Cardiac septum (tissue), 1 donor: ENCODE measurements at regions not wholly inside any gene's neighbourhood (a gene's known extent, or its start where the extent isn't known, plus 50 kb on each side); places are given as distances from the start of the nearest gene placed in this dataset.
A peak's percentile ranks its signal among the peaks of the same experiment; 100 is the strongest.
"Not testable (repeated sequence)": the region's sequence is repeated elsewhere in the genome, so short reads cannot be mapped to it uniquely, and the experiment has no call there.

Source experiments
- DNase-seq: peaks from one replicate; pipeline ENCODE4 v3.0.0-alpha.2; 2020; ENCODE audit warnings: low spot score
- intact Hi-C: fragments of 100-400 bp; cut with DNase I; formaldehyde crosslinking; loops from one replicate; pipeline ENCODE4 v1.14.0; 2022
- donor health status: DM: no; HTN: no; CAD: no.

DNA sequence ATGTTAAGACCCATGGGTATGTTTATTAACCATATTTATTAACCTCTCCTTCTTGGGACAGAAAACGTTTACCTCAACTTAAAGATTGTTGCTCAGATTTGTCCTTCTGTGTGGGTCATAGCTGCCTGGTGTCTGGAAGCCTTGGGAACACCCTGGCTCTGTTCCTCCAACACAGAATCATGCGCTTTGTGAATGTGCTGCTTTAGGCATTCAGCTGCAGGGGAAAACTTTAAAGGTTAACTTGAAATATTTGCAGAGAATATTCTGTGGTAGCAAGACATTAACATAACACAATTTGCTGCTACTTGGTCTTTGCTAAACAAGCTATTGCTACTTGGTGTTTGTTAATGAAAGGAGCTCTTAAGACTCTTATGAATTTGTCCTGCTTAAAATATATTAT, 50.5 kb upstream of the THOC3 start:
- DNase-seq, intact Hi-C loops: not testable (repeated sequence)

DNA sequence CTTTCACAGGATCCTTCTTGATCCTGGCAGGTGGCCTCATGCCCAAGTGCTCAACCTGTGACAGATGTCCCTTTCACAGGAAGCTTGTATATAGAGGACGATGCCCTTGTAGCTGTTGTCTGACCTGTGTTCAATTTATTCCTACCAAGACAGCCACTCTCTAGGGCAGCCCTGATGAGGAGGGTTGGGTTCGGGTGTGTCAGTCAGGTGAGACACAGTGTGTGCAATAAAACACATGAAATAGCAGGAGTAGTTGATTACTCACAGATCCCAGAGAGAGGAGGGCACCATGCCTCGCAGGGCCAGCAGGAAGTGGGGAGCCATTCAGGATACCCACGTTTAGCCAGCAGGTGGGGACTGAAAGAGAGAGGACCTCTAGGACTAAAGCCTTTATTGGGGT, 52.7 kb upstream of the THOC3 start:
- DNase-seq, intact Hi-C loops: not testable (repeated sequence)

DNA sequence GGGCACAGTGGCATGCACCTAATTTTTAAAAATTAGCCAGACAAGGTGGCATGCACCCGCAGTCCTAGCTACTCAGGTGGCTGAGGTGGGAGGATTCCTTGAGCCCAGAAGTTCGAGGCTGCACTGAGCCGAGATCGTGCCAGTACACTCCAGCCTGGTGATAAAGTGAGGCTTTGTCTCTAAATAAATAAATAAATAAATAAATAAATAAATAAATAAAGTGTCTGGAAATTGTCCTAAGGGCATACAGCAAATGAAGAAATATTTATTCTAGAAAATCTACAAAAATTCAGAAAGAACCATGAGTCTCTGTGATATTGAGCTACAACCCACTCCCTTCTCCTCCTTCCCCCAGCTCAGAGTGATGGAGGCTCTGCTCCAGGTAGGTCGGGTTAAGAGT, 55.4 kb upstream of the THOC3 start:
- DNase-seq, intact Hi-C loops: not testable (repeated sequence)

DNA sequence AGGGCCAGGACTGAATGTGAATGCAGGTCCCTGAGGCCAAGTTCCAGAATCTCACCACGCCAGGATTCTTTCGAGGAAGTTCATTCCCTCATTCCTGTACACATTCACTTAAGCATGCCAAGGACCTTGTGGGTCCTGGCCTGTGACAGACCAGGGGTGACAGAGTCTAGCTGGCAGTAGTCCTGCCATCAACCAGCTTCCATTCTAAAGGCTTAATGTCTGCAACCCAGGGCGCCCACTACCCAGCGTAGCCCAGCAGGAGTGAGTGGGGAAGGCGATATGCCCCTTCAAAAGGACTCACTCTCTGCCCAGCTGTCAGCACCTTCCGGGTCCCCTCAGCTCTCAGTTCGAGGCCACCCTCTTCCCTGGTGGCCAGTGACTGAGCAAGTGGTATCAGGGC, 61.3 kb upstream of the THOC3 start:
- intact Hi-C loops, DNase-seq: not testable (repeated sequence)

DNA sequence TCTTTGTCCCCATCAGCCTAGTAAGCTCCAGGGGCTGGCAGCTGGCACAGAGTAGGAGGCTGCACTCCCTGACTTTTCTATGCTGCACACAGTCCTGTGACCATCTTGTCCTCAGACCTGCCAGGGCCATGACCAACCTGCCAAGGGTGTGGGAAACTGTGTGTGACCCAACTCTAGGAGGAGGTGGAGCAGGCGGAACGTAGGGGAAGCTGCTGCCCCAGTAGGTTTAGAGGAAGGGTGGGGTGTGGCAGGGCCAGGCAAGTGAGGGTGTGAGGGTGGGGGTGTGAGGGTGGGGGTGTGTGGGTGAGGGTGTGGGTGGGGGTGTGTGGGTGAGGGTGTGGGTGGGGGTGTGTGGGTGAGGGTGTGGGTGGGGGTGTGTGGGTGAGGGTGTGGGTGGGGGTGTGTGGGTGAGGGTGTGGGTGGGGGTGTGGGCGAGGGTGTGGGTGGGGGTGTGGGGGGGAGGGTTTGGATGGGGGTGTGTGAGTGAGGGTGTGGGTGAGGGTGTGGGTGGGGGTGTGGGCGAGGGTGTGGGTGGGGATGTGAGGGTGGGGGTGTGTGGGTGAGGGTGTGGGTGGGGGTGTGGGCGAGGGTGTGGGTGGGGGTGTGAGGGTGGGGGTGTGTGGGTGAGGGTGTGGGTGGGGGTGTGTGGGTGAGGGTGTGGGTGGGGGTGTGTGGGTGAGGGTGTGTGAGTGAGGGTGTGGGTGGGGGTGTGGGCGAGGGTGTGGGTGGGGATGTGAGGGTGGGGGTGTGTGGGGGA, 62.4 kb upstream of the THOC3 start:
- DNase-seq, intact Hi-C loops: not testable (repeated sequence)

DNA sequence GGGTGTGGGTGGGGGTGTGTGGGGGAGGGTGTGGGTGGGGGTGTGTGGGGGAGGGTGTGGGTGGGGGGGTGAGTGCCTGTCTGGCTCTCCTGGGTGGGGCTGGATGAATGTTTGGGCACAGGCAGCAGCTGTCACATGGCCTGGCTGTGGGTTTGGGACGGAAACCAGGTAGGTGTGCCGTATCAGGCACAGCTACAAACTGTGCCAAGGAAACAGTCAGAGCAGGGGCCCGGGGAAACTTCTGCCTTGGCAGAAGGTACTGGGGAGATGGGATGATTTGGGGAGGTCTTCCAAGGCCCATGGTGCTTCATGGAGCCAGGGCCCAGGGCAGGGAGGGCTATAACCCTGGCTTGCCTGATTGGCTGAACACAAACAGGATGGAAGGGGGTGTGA, 63.0 kb upstream of the THOC3 start:
- DNase-seq, intact Hi-C loops: not testable (repeated sequence)

DNA sequence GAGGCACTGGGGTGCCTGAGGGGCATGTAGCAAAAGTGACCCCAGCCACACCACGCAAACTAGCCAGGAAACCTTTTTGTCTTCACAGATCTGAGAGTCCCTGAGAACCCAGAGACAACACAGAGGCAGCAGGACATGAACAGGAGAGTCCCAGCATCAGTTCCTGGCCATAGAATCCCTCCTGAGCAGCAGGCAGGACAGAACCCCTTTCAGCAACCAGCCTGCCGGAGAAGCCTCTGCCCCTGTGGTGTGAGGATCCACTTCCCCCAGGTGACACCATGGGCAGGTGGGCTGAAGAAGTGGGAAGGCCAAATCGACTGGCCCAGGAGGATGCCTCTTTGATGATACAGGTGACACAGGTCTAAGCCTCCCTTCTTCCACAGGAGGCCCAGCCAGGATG, 65.1 kb upstream of the THOC3 start:
- intact Hi-C loops: not testable (repeated sequence)
- peak; percentile 31 for DNase-seq

DNA sequence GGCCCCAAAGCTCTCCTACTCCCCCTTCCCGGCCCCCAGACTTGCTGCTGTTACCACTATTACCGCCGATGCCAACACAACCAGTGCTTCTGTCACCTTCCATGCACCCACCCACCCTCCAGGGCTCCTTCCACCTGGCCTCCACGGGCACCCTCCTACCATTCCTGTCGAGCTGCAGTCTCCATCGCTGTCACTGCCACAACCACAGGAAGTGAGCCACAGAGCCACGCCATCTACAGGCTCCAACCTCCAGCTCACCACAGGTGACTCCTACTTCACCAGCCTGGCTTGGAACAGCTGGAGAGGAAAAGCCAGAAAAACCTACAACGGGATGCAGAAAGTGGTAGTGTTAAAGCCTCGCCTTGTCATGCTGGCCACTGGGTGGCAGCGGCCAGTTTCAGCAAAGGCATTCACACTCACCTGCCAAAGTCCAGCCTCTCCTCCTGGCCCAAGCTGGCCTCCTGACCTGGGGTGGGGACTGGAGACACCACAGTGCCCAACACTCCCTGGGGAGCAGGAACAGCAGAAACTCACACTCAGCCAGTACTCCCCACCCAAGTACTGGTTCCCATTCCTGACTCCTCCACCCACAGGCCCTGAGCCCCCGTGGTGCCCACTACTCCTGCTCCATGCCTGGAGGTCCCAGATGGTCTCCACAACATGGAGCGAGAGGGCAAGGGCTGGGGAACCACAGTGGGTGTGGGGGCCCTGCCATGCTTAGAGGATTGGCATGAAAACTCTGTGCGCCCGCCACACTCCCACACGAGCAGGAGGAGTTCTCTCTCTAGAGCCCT, 66.5 kb upstream of the THOC3 start:
- intact Hi-C loops: not testable (repeated sequence)

DNA sequence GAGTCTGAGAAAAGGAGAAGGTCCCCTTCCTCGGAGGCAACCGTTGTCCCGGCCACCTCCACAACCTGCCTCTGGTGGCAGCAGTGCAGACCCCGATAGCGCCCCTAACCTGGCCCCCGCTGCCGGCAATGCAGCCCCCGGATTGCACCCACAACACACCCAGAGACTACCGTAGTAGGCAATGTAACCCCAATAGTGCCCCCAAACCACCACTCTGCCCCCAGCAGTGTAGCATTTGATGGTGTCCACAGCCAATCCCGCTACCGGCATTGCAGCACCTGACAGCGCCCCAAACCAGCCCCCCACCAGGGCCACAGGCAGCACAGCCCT, 67.1 kb upstream of the THOC3 start:
- intact Hi-C loops, DNase-seq: not testable (repeated sequence)

More for the DNA sequence above, 66.5 kb upstream of the THOC3 start:
- DNase-seq: peak; percentile 64

DNA sequence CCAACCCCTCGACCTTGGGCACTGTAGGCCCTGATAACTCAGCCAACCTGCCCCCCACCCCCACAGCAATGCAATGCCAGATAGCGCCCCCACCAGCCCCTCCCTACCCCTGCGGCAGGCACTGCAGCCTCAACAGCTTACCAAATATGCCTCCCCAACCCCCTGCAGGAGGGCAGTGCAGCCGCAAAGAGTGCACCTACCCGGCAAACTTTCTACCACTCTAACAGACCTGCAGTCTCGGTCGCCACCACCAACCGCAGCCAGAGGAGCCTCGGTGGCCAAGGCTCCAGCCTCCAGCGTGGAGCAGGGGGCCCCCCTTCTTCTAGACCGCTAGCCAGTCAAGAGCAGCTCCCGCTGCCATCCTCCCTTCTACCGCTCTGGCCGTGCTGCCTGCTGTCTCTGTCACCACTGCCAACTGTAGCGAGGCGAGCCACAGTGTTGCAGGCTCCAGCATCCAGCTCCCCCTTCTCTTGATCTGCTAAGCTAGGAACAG, 67.7 kb upstream of the THOC3 start:
- DNase-seq: peak; percentile 67
- intact Hi-C loops: not testable (repeated sequence)

DNA sequence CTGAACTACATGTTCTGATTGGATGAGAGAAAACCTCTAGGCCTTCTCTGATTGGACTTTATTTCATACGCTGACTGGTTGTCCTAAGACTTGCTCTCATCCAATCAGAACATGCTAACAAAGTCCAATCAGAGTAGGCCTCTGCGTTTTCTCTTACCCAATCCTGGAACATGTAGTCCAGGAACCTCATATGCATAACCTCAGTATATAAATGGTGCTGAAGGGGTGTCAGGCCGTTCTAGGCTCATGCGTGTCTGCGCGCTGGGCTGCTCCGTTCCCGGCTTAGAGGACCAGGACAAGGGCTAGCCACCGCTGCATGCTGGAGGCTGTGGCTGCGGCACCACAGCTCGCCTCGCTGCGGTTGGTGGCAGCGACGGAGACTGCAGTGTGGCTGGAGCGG, 68.3 kb upstream of the THOC3 start:
- DNase-seq, intact Hi-C loops: not testable (repeated sequence)

DNA sequence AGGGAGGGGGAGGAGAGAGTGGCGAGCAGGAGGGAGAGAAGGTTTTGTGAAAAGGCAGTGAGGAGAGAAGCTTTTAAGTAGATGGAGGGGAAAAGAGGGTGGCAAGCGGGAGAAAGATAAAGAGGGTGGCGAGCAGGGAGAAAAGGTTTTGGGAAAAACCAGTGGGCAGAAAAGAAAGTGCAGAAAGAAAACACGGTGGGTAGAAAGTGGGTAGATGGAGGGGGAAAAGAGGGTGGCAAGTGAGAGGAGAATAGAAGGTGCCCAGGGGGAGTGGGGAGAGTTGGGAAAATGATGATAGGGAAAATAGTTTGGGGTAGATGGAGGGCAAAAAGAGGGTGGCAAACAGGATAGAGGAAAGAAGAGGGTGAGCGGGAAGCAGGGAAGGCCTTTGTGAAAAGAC, 69.1 kb upstream of the THOC3 start:
- intact Hi-C loops: not testable (repeated sequence)

DNA sequence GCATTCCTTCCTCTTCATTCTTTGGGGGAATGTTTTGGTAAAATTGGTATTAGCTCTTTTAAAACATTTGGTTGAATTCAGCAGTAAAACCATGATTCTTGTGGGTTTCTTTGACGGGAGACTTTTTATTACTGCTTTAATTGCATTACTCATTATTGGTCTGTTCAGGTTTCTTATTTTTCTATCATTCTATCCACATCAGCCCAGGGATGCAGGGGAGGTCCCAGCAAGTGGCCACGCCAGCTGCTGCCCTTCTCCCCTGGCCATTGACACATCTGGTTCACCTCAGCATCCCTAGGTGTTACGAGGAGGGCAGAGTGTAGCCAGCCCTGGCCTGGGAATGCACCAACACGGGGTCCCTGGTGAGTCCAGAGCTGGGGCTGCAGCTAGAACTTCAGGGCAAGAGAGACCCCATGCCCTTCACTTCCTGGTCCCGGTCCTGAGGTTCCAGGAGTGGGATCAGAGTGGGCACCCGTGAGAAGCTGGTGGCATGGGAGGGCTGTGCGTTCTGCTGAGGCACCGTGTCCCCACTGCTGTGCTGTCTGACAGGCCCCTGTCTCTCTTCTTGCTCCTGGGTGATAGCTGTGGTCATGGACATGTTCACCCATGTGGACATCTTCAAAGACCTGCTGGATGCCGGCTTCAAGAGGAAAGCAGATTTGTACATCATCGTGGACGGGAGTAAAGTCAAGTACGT, 72.1 kb upstream of the THOC3 start:
- intact Hi-C loops, DNase-seq: not testable (repeated sequence)

More for the DNA sequence above, 69.1 kb upstream of the THOC3 start:
- not testable (repeated sequence) for DNase-seq

DNA sequence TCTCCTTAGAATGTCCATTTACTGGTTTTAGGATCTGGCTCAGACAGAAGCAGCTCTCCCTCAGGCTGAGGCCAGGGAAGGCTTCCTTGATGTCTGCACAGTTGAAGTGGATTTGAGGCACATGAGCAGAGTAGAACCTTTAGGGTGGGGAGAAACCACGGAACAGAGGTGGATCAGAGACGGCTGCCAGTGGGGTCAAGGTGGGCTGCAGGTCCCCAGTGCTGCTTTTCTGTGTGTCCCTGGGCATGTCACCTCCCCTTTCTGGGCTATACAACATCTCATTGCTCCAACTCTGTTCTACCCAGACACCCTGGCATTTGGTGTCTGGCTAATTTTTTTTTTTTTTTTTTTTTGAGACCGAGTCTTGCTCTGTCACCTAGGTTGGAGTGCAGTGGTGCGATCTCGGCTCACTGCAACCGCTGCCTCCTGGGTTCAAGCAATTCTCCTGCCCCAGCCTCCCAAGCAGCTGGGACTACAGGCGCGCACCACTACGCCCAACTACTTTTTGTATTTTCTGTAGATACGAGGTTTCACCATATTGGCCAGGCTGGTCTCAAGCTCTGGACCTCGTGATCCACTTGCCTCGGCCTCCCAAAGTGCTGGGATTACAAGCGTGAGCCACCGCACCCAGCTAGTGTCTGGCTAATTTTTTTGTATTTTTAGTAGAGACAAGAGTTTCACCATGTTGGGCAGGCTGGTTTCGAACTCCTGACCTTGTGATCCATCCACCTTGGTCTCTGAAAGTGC, 73.3 kb upstream of the THOC3 start:
- intact Hi-C loops, DNase-seq: not testable (repeated sequence)

DNA sequence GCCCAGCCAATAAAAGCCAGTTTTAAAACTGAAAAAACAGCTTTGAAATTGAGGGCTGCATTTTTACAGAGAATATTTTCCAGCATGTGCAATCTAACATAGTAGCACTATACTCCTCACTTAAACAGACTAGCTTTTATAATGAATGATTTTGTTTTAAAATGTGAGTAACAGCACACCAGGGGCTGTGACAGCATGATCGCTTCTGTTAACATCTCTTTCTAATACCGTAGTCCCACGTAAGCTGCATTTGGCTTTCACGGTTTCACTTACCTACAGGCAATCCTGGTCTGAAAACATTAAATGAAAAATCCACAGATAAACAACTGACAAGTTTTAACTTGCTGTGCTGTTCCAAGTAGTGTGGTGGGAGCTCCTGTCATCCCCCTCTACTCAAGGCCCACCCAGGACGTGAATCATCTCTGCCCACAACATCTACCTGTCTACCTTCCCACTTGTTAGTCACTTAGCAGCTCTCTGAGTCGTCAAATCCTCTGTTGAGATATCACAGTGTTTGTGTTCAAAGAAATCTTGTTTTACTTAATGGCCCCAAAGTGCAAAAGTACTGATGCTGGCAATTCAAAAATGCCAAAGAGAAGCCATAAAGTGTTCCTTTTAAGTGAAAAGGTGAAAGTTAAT, 74.0 kb upstream of the THOC3 start:
- intact Hi-C loops, DNase-seq: not testable (repeated sequence)

DNA sequence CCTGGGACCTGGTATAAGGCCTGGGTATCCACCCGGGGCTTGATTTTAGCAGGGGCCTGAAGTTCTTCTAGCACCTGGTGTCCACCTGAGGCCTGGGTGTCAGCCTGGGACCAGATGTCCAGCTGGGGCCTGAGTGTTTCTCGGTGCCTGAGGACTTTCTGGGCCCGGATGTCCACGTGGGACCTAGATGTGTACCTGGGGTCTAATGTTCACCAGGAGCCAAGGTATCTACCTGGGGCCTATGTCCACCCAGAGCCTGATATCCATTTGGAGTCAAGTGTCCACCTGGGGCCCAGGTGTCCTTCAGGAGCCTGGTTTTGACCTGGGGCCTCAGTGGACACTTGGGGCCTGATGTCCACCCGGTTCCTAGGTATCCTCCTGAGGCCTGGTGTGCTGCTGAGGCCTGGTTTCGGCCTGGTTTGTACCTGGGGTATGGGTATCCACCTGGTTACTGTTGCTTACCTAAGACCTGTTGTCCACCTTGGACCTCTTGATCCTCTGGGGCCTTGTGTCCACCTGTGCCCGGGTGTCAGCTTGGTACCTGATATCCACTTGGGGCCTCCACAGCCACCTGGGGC, 75.2 kb upstream of the THOC3 start:
- intact Hi-C loops, DNase-seq: not testable (repeated sequence)

DNA sequence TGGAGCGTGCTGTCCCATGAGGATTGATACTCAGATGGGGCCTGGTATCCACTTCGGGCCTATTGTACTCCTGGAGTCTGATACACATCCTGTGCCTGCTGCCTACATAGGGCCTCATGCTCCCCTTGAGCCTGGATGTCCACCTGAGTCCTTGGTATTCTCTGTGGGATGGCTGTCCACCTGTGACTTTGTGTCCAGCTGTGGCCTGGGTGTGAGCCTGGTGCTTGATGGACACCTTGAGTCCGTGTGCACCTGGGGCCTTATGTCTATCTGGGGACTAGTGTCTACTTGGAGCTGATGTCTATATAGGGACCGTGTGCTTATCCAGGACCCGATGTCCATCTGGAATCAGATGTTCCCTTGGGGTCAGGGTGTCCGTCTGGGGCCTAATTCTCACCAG, 75.9 kb upstream of the THOC3 start:
- DNase-seq, intact Hi-C loops: not testable (repeated sequence)

DNA sequence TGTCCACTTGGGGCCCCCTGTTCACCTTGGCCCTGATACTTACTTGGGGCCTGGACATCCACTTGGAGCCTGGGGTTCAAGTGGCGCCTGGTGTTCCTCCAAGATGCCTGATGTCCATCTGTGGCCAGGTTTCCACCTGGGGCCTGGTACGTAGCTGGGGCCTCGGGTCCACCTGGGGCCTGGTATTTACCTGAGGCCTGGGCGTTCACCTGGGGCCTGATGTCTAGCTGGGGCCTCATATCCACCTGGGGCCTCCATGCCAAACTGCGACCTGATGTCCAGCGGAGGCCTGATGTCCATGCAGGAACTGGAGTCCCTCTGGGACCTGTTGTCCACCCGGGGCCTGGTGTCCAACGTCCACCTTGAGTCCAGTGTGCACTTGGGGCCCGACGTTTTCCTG, 76.3 kb upstream of the THOC3 start:
- intact Hi-C loops, DNase-seq: not testable (repeated sequence)

DNA sequence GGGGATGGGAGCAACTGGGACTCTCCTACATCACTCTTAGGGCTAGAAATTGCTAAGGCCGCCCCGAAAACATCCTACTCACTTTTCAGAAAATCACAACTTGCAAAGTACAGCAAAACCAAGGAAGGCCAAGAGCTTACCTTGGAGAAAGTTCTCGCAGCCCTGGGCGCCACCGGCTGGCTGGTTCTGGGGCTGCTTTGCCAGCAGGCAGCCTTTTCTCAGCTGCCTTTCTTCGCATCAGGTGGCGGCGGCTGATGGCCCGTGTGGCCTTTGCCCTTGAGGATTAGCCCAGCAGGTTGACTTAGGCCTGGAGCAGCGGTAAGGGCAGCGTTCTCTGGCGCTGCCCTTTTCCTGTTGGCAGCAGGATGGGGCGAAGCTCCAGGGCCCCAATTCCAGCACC, 77.3 kb upstream of the THOC3 start:
- intact Hi-C loops: not testable (repeated sequence)

More for the DNA sequence above, 77.3 kb upstream of the THOC3 start:
- not testable (repeated sequence) for DNase-seq
